Breast epithelium (tissue), 4 donors: ENCODE measurements at regions not wholly inside any gene's neighbourhood (a gene's known extent, or its start where the extent isn't known, plus 50 kb on each side); places are given as distances from the start of the nearest gene placed in this dataset.
"Not testable (repeated sequence)": the region's sequence is repeated elsewhere in the genome, so short reads cannot be mapped to it uniquely, and the experiment has no call there.

Experiments
- DNase-seq, 2 donors: peaks; one replicate each; pipeline ENCODE4 v3.0.0-alpha.2; 2019; ENCODE audit warnings: low spot score in 2 of 2
- H3K27ac ChIP-seq, 2 donors: fragments of 200-600 bp; sonication (generic) in 1 of 2; one replicate each; pipeline ENCODE4 v1.5.1; 2016 to 2019; ENCODE audit warnings: mild to moderate bottlenecking in 1 of 2
- H3K27me3 ChIP-seq, 2 donors: fragments of 200-600 bp; sonication (generic) in 1 of 2; one replicate each; pipeline versions ENCODE4 v1.5.1 to v1.6.0; 2017 to 2019; ENCODE audit warnings: control low read depth in 1 of 2, mild to moderate bottlenecking in 1 of 2
- H3K36me3 ChIP-seq: fragments of 200-600 bp; one replicate; pipeline ENCODE4 v1.5.1; 2019
- H3K4me1 ChIP-seq, 2 donors: fragments of 200-600 bp; sonication (generic); one replicate each; pipeline ENCODE4 v1.5.1; 2016 to 2019; ENCODE audit warnings: control low read depth in 1 of 2
- H3K4me3 ChIP-seq, 3 donors: fragments of 200-600 bp; sonication (generic); 1 replicate in 2 of 3; 2 replicates in 1 of 3; pipeline ENCODE4 v1.5.1; 2016 to 2019; ENCODE audit warnings: mild to moderate bottlenecking in 3 of 3, moderate library complexity in 2 of 3
- H3K9me3 ChIP-seq, 2 donors: fragments of 200-600 bp; sonication (generic) in 1 of 2; one replicate each; pipeline ENCODE4 v1.5.1; 2016 to 2019; ENCODE audit warnings: control low read depth in 1 of 2
- POLR2A ChIP-seq: fragments of 450-650 bp; IDR thresholded peaks from one replicate; pipeline ENCODE4 v1.6.1; 2016; ENCODE audit warnings: antibody characterized with exemption, mild to moderate bottlenecking, moderate library complexity
- POLR2AphosphoS5 ChIP-seq, 3 donors: sonication (generic); formaldehyde crosslinking; IDR thresholded peaks; one replicate each; pipeline ENCODE4 v1.6.1; 2017; ENCODE audit warnings: antibody characterized with exemption in 3 of 3
- intact Hi-C: fragments of 100-400 bp; cut with DNase I; formaldehyde crosslinking; loops from one replicate; pipeline ENCODE4 v1.15.1; 2023; ENCODE audit warnings: low total_unique reads
- TF ChIP-seq, protein P1 (sequence below), 3 donors: fragments of 450-650 bp; IDR thresholded peaks; one replicate each; pipeline ENCODE4 v1.5.1; 2016 to 2017; ENCODE audit warnings: antibody characterized with exemption in 3 of 3, mild to moderate bottlenecking in 3 of 3, moderate library complexity in 3 of 3

DNA sequence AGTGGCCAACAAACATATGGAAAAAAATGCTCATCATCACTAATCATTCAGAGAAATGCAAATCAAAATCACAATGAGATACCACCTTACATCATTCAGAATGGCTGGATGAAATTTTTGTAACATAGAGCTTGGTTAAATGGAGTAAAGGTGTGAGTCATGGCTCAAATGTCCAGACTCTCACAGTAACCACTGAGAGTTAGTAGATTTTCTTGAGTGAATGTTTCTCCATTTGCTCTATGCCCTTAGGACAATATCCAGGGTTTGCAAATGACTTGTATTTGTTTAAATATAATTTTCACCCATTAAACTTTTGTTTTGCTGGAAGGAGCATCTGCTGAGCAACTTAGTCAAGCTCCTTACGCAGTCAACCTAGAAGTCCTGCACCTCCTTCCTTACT, 967.2 kb downstream of the XPNPEP1 start:
- H3K27me3 ChIP-seq = no peaks in the 10 kb centered on the region
- H3K9me3 ChIP-seq = peaks cover 2 to 3% of the 10 kb centered on the region in 2 donors
- no peak overlapping the region for H3K4me3 ChIP-seq
- intact Hi-C loops = no loop called here
- H3K27ac ChIP-seq = no peak overlapping the region
- H3K4me1 ChIP-seq = no peaks in the 10 kb centered on the region
- no peaks in the 10 kb centered on the region for H3K36me3 ChIP-seq
- no peak for DNase-seq
- TF ChIP-seq POLR2A (no peak), POLR2AphosphoS5 (IDR thresholded peaks at IDR 0.05) (no peak)
- TF ChIP-seq, protein P1, sequence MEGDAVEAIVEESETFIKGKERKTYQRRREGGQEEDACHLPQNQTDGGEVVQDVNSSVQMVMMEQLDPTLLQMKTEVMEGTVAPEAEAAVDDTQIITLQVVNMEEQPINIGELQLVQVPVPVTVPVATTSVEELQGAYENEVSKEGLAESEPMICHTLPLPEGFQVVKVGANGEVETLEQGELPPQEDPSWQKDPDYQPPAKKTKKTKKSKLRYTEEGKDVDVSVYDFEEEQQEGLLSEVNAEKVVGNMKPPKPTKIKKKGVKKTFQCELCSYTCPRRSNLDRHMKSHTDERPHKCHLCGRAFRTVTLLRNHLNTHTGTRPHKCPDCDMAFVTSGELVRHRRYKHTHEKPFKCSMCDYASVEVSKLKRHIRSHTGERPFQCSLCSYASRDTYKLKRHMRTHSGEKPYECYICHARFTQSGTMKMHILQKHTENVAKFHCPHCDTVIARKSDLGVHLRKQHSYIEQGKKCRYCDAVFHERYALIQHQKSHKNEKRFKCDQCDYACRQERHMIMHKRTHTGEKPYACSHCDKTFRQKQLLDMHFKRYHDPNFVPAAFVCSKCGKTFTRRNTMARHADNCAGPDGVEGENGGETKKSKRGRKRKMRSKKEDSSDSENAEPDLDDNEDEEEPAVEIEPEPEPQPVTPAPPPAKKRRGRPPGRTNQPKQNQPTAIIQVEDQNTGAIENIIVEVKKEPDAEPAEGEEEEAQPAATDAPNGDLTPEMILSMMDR (IDR thresholded peaks at IDR 0.05) = no peak

GRCh38 chr10:108920029-108920428, 1003.3 kb downstream of the XPNPEP1 start:
- H3K4me1 ChIP-seq, H3K9me3 ChIP-seq, H3K27me3 ChIP-seq, H3K27ac ChIP-seq, DNase-seq, H3K4me3 ChIP-seq, H3K36me3 ChIP-seq, intact Hi-C loops: not testable (repeated sequence)

- H3K27ac ChIP-seq = no peak overlapping the region
- peaks cover 0 to 3% of the 10 kb centered on the region in 2 donors for H3K27me3 ChIP-seq
- no peak for TF ChIP-seq POLR2A
- TF ChIP-seq, protein P1 (IDR thresholded peaks at IDR 0.05) = no peak
- peak in 1 of 3 donors; percentile 26 for TF ChIP-seq POLR2AphosphoS5 (IDR thresholded peaks at IDR 0.05)
- H3K4me3 ChIP-seq = no peak overlapping the region
- intact Hi-C loops = no loop called here
- no peaks in the 10 kb centered on the region for H3K9me3 ChIP-seq
- DNase-seq = no peak
- no peaks in the 10 kb centered on the region for H3K36me3 ChIP-seq
- H3K4me1 ChIP-seq = no peaks in the 10 kb centered on the region
Observed at GRCh38 chr10:108913300-108913699, 1010.0 kb downstream of the XPNPEP1 start.

GRCh38 chr10:108911814-108912541, 1011.3 kb downstream of the XPNPEP1 start:
- no peaks in the 10 kb centered on the region for H3K9me3 ChIP-seq
- H3K27ac ChIP-seq = no peak overlapping the region

DNA sequence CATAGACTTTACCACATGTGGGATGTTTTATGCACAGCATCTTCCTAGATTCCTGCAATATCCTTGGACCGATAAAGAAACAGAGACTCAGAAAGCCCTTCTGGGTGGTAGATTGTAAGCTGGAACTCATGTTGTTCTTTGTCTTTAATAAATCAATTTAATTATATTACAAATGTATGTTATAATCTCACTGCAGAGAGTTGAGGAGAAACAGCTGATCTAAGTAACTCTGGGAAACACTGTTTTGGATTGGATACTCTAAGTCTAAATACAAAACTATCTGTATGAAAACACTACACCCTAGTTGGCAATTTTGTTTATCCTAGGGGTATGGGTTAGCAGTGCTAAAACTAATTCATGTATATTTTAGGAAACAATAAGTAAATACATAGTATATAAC, 1015.2 kb downstream of the XPNPEP1 start:
- H3K27me3 ChIP-seq = peaks cover 0 to 3% of the 10 kb centered on the region in 2 donors
- no peak overlapping the region for H3K27ac ChIP-seq
- H3K36me3 ChIP-seq = no peaks in the 10 kb centered on the region
- DNase-seq = no peak
- TF ChIP-seq POLR2AphosphoS5 (IDR thresholded peaks at IDR 0.05) = no peak
- TF ChIP-seq, protein P1 (IDR thresholded peaks at IDR 0.05) = no peak
- no peak for TF ChIP-seq POLR2A
- no peaks in the 10 kb centered on the region for H3K9me3 ChIP-seq
- intact Hi-C loops = no loop called here
- H3K4me3 ChIP-seq = no peak overlapping the region
- H3K4me1 ChIP-seq = no peaks in the 10 kb centered on the region

More at GRCh38 chr10:108911814-108912541, 1011.3 kb downstream of the XPNPEP1 start:
- Histone ChIP-seq H3K36me3 (no peaks in the 10 kb centered on the region), H3K4me1 (no peaks in the 10 kb centered on the region), H3K4me3 (peak overlapping the region; percentile 30 to 60 (median 50)), H3K27me3 (peaks cover 0 to 3% of the 10 kb centered on the region in 2 donors)
- TF ChIP-seq POLR2AphosphoS5 (IDR thresholded peaks at IDR 0.05) = no peak
- TF ChIP-seq, protein P1 (IDR thresholded peaks at IDR 0.05) = peak in 1 of 3 donors; percentile 16
- intact Hi-C loops = no loop called here
- peak; percentile 27 to 61 for DNase-seq
